ENCODE measurements at regions not wholly inside any gene's neighbourhood (a gene's known extent, or its start where the extent isn't known, plus 50 kb on each side); places are given as distances from the start of the nearest gene placed in this dataset.

DNA sequence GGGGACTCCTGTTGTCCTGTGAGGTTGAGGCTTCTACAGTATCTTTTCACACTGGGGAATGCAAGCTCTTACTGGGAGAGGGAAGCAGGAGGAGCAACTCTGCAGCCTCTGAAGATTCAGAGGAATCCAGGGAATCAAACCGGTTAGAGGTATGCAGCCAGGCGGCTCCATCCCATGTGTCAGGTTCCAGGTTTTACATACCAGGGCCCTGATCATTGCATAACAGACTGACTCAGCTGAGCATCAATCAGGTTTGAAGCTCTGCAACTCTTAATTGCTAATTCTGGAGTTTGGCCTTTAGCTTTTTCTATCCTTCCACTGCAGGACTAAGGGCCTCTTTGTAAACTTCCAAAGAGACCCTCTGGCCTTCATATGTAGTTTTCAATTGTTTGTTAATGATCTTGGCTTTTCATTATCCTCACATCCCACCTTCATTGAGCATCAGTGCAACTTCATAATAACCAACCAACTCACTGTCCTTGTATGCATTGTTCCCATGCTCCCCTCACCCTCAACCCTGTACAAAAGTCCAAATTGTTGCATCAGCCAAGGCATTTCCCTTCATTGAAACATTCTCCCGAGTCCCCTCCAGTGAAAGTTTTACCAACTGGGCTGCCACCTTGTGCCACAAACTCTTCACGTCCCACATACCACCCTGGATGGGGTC is 59.7 kb upstream of the DHX40 start (continued):
- TF ChIP-seq, protein P1, sequence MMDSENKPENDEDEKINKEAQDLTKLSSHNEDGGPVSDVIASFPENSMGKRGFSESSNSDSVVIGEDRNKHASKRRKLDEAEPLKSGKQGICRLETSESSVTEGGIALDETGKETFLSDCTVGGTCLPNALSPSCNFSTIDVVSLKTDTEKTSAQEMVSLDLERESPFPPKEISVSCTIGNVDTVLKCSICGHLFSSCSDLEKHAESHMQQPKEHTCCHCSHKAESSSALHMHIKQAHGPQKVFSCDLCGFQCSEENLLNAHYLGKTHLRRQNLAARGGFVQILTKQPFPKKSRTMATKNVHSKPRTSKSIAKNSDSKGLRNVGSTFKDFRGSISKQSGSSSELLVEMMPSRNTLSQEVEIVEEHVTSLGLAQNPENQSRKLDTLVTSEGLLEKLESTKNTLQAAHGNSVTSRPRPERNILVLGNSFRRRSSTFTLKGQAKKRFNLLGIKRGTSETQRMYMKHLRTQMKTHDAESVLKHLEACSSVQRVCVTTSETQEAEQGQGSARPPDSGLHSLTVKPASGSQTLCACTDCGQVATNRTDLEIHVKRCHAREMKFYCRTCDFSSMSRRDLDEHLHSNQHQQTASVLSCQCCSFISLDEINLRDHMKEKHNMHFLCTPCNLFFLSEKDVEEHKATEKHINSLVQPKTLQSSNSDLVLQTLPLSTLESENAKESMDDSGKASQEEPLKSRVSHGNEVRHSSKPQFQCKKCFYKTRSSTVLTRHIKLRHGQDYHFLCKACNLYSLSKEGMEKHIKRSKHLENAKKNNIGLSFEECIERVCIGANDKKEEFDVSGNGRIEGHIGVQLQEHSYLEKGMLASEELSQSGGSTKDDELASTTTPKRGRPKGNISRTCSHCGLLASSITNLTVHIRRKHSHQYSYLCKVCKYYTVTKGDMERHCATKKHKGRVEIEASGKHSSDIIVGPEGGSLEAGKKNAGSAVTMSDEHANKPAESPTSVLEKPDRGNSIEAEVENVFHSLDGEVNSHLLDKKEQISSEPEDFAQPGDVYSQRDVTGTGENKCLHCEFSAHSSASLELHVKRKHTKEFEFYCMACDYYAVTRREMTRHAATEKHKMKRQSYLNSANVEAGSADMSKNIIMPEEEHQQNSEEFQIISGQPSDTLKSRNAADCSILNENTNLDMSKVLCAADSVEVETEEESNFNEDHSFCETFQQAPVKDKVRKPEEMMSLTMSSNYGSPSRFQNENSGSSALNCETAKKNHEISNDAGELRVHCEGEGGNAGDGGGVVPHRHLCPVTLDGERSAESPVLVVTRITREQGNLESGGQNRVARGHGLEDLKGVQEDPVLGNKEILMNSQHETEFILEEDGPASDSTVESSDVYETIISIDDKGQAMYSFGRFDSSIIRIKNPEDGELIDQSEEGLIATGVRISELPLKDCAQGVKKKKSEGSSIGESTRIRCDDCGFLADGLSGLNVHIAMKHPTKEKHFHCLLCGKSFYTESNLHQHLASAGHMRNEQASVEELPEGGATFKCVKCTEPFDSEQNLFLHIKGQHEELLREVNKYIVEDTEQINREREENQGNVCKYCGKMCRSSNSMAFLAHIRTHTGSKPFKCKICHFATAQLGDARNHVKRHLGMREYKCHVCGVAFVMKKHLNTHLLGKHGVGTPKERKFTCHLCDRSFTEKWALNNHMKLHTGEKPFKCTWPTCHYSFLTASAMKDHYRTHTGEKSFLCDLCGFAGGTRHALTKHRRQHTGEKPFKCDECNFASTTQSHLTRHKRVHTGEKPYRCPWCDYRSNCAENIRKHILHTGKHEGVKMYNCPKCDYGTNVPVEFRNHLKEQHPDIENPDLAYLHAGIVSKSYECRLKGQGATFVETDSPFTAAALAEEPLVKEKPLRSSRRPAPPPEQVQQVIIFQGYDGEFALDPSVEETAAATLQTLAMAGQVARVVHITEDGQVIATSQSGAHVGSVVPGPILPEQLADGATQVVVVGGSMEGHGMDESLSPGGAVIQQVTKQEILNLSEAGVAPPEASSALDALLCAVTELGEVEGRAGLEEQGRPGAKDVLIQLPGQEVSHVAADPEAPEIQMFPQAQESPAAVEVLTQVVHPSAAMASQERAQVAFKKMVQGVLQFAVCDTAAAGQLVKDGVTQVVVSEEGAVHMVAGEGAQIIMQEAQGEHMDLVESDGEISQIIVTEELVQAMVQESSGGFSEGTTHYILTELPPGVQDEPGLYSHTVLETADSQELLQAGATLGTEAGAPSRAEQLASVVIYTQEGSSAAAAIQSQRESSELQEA (CRISPR knock-in tag; IDR thresholded peaks at IDR 0.05; ENCODE audit: not compliant biosample characterization): no peak
- TF ChIP-seq PAX8 (CRISPR knock-in tag; IDR thresholded peaks at IDR 0.05; ENCODE audit: borderline replicate concordance) (no peak), ZNF160 (CRISPR knock-in tag; IDR thresholded peaks at IDR 0.05) (no peak), ZNF430 (CRISPR knock-in tag; IDR thresholded peaks at IDR 0.05) (0 out of 2 replicates have a peak, but pooled peaks have one; percentile 35), ASH2L (IDR thresholded peaks at IDR 0.05; ENCODE audit: insufficient read length, low read depth, low read length) (peak; percentile 31), NCOA1 (CRISPR knock-in tag; IDR thresholded peaks at IDR 0.05) (0 out of 2 replicates have a peak, but pooled peaks have one; percentile 68), IRF2 (CRISPR knock-in tag; IDR thresholded peaks at IDR 0.05) (peak; percentile 14), AHR (CRISPR knock-in tag; IDR thresholded peaks at IDR 0.05) (no peak)
- TF ChIP-seq, protein P2, sequence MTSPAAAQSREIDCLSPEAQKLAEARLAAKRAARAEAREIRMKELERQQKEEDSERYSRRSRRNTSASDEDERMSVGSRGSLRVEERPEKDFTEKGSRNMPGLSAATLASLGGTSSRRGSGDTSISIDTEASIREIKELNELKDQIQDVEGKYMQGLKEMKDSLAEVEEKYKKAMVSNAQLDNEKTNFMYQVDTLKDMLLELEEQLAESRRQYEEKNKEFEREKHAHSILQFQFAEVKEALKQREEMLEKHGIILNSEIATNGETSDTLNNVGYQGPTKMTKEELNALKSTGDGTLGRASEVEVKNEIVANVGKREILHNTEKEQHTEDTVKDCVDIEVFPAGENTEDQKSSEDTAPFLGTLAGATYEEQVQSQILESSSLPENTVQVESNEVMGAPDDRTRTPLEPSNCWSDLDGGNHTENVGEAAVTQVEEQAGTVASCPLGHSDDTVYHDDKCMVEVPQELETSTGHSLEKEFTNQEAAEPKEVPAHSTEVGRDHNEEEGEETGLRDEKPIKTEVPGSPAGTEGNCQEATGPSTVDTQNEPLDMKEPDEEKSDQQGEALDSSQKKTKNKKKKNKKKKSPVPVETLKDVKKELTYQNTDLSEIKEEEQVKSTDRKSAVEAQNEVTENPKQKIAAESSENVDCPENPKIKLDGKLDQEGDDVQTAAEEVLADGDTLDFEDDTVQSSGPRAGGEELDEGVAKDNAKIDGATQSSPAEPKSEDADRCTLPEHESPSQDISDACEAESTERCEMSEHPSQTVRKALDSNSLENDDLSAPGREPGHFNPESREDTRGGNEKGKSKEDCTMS (CRISPR knock-in tag; conservative IDR thresholded peaks at IDR 0.05): no peak
- TF ChIP-seq, protein P3, sequence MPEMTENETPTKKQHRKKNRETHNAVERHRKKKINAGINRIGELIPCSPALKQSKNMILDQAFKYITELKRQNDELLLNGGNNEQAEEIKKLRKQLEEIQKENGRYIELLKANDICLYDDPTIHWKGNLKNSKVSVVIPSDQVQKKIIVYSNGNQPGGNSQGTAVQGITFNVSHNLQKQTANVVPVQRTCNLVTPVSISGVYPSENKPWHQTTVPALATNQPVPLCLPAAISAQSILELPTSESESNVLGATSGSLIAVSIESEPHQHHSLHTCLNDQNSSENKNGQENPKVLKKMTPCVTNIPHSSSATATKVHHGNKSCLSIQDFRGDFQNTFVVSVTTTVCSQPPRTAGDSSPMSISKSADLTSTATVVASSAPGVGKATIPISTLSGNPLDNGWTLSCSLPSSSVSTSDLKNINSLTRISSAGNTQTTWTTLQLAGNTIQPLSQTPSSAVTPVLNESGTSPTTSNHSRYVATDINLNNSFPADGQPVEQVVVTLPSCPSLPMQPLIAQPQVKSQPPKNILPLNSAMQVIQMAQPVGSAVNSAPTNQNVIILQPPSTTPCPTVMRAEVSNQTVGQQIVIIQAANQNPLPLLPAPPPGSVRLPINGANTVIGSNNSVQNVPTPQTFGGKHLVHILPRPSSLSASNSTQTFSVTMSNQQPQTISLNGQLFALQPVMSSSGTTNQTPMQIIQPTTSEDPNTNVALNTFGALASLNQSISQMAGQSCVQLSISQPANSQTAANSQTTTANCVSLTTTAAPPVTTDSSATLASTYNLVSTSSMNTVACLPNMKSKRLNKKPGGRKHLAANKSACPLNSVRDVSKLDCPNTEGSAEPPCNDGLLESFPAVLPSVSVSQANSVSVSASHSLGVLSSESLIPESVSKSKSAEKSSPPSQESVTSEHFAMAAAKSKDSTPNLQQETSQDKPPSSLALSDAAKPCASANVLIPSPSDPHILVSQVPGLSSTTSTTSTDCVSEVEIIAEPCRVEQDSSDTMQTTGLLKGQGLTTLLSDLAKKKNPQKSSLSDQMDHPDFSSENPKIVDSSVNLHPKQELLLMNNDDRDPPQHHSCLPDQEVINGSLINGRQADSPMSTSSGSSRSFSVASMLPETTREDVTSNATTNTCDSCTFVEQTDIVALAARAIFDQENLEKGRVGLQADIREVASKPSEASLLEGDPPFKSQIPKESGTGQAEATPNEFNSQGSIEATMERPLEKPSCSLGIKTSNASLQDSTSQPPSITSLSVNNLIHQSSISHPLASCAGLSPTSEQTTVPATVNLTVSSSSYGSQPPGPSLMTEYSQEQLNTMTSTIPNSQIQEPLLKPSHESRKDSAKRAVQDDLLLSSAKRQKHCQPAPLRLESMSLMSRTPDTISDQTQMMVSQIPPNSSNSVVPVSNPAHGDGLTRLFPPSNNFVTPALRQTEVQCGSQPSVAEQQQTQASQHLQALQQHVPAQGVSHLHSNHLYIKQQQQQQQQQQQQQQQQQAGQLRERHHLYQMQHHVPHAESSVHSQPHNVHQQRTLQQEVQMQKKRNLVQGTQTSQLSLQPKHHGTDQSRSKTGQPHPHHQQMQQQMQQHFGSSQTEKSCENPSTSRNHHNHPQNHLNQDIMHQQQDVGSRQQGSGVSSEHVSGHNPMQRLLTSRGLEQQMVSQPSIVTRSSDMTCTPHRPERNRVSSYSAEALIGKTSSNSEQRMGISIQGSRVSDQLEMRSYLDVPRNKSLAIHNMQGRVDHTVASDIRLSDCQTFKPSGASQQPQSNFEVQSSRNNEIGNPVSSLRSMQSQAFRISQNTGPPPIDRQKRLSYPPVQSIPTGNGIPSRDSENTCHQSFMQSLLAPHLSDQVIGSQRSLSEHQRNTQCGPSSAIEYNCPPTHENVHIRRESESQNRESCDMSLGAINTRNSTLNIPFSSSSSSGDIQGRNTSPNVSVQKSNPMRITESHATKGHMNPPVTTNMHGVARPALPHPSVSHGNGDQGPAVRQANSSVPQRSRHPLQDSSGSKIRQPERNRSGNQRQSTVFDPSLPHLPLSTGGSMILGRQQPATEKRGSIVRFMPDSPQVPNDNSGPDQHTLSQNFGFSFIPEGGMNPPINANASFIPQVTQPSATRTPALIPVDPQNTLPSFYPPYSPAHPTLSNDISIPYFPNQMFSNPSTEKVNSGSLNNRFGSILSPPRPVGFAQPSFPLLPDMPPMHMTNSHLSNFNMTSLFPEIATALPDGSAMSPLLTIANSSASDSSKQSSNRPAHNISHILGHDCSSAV (CRISPR knock-in tag; IDR thresholded peaks at IDR 0.05; ENCODE audit: borderline replicate concordance): no peak
